ENCODE measurements at regions not wholly inside any gene's neighbourhood (a gene's known extent, or its start where the extent isn't known, plus 50 kb on each side); places are given as distances from the start of the nearest gene placed in this dataset.

- H3K79me2 ChIP-seq (ENCODE audit: low read depth), result no peaks in the 10 kb centered on the region
- no peaks in the 10 kb centered on the region for H3K36me3 Mint-ChIP-seq
- H3K4me3 Mint-ChIP-seq, result no peak overlapping the region
- no peaks in the 10 kb centered on the region for H3K4me1 Mint-ChIP-seq
- peaks cover 6% of the 10 kb centered on the region for H3K4me1 ChIP-seq
- no peaks in the 10 kb centered on the region for H3F3A ChIP-seq (ENCODE audit: low read depth)
- no peak overlapping the region for H2AFZ ChIP-seq (replicated peaks)
- no peak for TF ChIP-seq CTCF (IDR thresholded peaks at IDR 0.05)
- no peak for TF ChIP-seq EZH2 (IDR thresholded peaks at IDR 0.05)
- H3K27me3 Mint-ChIP-seq (ENCODE audit: insufficient read depth, low read depth), result peaks cover 10% of the 10 kb centered on the region
- H3K4me3 ChIP-seq, result no peak overlapping the region
- H3K9ac ChIP-seq, result no peak overlapping the region
- H3K27ac Mint-ChIP-seq, result no peak overlapping the region
- no peak overlapping the region for H3K4me2 ChIP-seq
- DNase-seq (ENCODE audit: low spot score), result no peak
- H4K20me1 ChIP-seq (ENCODE audit: low read depth), result no peaks in the 10 kb centered on the region
- no peak overlapping the region for H3K27ac ChIP-seq
- H3K36me3 ChIP-seq, result no peaks in the 10 kb centered on the region
- no peaks in the 10 kb centered on the region for H3K9me3 ChIP-seq (ENCODE audit: low read depth)
- no peaks in the 10 kb centered on the region for H3K9me3 Mint-ChIP-seq
- H3K27me3 ChIP-seq, result no peaks in the 10 kb centered on the region
These were observed 106.4 kb upstream of the GPR26 start for GRCh38 chr10:123559823-123560092.

GRCh38 chr10:123560301-123561140 lies 105.6 kb upstream of the GPR26 start:
- no peaks in the 10 kb centered on the region for H4K20me1 ChIP-seq (ENCODE audit: low read depth)
- no peaks in the 10 kb centered on the region for H3K27me3 ChIP-seq
- H3K36me3 ChIP-seq, result no peaks in the 10 kb centered on the region
- H3K4me2 ChIP-seq, result no peak overlapping the region
- no peak overlapping the region for H3K4me3 ChIP-seq
- no peak overlapping the region for H2AFZ ChIP-seq (replicated peaks)
- Mint-ChIP-seq H3K4me1 (no peaks in the 10 kb centered on the region), H3K9me3 (no peaks in the 10 kb centered on the region), H3K36me3 (no peaks in the 10 kb centered on the region), H3K27ac (no peak overlapping the region), H3K27me3 (ENCODE audit: insufficient read depth, low read depth) (peaks cover 10% of the 10 kb centered on the region), H3K4me3 (no peak overlapping the region)
- H3K27ac ChIP-seq, result no peak overlapping the region
- H3F3A ChIP-seq (ENCODE audit: low read depth), result no peaks in the 10 kb centered on the region
- no peaks in the 10 kb centered on the region for H3K79me2 ChIP-seq (ENCODE audit: low read depth)
- no peak overlapping the region for H3K9ac ChIP-seq
- TF ChIP-seq EZH2 (IDR thresholded peaks at IDR 0.05) (no peak), CTCF (IDR thresholded peaks at IDR 0.05) (no peak)
- no peaks in the 10 kb centered on the region for H3K9me3 ChIP-seq (ENCODE audit: low read depth)
- no peak for DNase-seq (ENCODE audit: low spot score)
- peaks cover 6% of the 10 kb centered on the region for H3K4me1 ChIP-seq

- Histone ChIP-seq H3K27ac (no peak overlapping the region), H3K9ac (no peak overlapping the region), H3K9me3 (ENCODE audit: low read depth) (no peaks in the 10 kb centered on the region), H3K79me2 (ENCODE audit: low read depth) (no peaks in the 10 kb centered on the region), H2AFZ (replicated peaks) (no peak overlapping the region), H3K4me3 (no peak overlapping the region), H3K27me3 (no peaks in the 10 kb centered on the region), H3K4me1 (peaks cover 5% of the 10 kb centered on the region), H4K20me1 (ENCODE audit: low read depth) (no peaks in the 10 kb centered on the region), H3K4me2 (no peak overlapping the region), H3K36me3 (no peaks in the 10 kb centered on the region), H3F3A (ENCODE audit: low read depth) (no peaks in the 10 kb centered on the region)
- H3K27me3 Mint-ChIP-seq (ENCODE audit: insufficient read depth, low read depth), result peaks cover 10% of the 10 kb centered on the region
- H3K36me3 Mint-ChIP-seq, result no peaks in the 10 kb centered on the region
- no peak overlapping the region for H3K27ac Mint-ChIP-seq
- H3K4me3 Mint-ChIP-seq, result no peak overlapping the region
- H3K4me1 Mint-ChIP-seq, result no peaks in the 10 kb centered on the region
- TF ChIP-seq EZH2phosphoT487 (IDR thresholded peaks at IDR 0.05), result no peak
- no peak for TF ChIP-seq EZH2 (IDR thresholded peaks at IDR 0.05)
- no peak for TF ChIP-seq CTCF (IDR thresholded peaks at IDR 0.05)
- DNase-seq (ENCODE audit: low spot score), result no peak
- H3K9me3 Mint-ChIP-seq, result no peaks in the 10 kb centered on the region
These were observed 105.1 kb upstream of the GPR26 start for GRCh38 chr10:123561141-123561440.

All from neural progenitor cell (in vitro differentiated cells).